22Rv1 (cell line): ENCODE measurements at regions not wholly inside any gene's neighbourhood (a gene's known extent, or its start where the extent isn't known, plus 50 kb on each side); places are given as distances from the start of the nearest gene placed in this dataset.

Experiments used
- CTCF ChIP-seq: fragments of 450-650 bp; IDR thresholded peaks from 2 replicates; pipeline ENCODE4 v1.5.1; 2017; ENCODE audit warnings: mild to moderate bottlenecking
- ZFX ChIP-seq: fragments of 450-650 bp; IDR thresholded peaks from 2 replicates; pipeline ENCODE4 v1.6.1; 2017; ENCODE audit warnings: antibody characterized with exemption, borderline replicate concordance

GRCh38 chr6:92690997-92691599 lies 728.3 kb downstream of the EPHA7 start:
- TF ChIP-seq CTCF = no peak
- TF ChIP-seq ZFX = no peak
